ENCODE measurements at regions not wholly inside any gene's neighbourhood (a gene's known extent, or its start where the extent isn't known, plus 50 kb on each side); places are given as distances from the start of the nearest gene placed in this dataset.

DNA sequence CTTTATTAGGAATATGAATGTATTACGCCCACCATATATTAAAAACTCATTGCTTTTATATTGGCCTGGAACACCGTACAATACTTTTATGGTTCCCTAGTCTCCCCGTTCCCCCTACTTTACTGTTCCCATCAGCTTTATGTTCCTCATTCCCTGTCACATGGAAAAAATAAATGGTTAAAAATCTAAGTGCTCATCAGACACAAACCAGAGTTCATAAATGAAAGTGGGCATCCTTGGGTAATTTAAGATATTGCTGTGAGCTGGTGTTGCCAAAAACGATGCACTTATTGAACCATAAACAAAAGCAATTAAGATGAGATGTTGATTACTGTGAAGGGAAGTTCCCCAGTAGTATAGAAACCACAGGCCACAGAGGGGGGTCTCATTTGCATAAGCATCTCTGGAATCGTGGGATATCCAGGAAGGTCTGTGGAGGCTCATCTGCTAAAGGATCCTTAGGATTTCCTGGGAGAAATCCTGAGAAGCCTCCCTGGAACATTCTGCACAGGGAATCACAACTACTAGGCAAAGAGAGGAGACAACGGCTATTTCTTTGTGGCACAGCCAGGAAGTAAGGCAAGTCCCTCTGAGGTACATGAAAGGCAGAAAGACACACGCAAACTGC is 591.4 kb upstream of the CDH11 start:
- TF ChIP-seq, protein P1, sequence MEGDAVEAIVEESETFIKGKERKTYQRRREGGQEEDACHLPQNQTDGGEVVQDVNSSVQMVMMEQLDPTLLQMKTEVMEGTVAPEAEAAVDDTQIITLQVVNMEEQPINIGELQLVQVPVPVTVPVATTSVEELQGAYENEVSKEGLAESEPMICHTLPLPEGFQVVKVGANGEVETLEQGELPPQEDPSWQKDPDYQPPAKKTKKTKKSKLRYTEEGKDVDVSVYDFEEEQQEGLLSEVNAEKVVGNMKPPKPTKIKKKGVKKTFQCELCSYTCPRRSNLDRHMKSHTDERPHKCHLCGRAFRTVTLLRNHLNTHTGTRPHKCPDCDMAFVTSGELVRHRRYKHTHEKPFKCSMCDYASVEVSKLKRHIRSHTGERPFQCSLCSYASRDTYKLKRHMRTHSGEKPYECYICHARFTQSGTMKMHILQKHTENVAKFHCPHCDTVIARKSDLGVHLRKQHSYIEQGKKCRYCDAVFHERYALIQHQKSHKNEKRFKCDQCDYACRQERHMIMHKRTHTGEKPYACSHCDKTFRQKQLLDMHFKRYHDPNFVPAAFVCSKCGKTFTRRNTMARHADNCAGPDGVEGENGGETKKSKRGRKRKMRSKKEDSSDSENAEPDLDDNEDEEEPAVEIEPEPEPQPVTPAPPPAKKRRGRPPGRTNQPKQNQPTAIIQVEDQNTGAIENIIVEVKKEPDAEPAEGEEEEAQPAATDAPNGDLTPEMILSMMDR (IDR thresholded peaks at IDR 0.05), result no peak
- TF ChIP-seq POLR2A (IDR thresholded peaks at IDR 0.05), result no peak
